22Rv1 (cell line): ENCODE measurements at regions not wholly inside any gene's neighbourhood (a gene's known extent, or its start where the extent isn't known, plus 50 kb on each side); places are given as distances from the start of the nearest gene placed in this dataset.

Experiments used
- CTCF ChIP-seq: fragments of 450-650 bp; IDR thresholded peaks from 2 replicates; pipeline ENCODE4 v1.5.1; 2017; ENCODE audit warnings: mild to moderate bottlenecking
- ZFX ChIP-seq: fragments of 450-650 bp; IDR thresholded peaks from 2 replicates; pipeline ENCODE4 v1.6.1; 2017; ENCODE audit warnings: antibody characterized with exemption, borderline replicate concordance

- no peak for TF ChIP-seq CTCF
- TF ChIP-seq ZFX = no peak
Measured at GRCh38 chr15:96870580-96870979, 540.1 kb downstream of the NR2F2 start.
